CD8-positive, alpha-beta memory T cell (primary cell): ENCODE measurements at regions not wholly inside any gene's neighbourhood (a gene's known extent, or its start where the extent isn't known, plus 50 kb on each side); places are given as distances from the start of the nearest gene placed in this dataset.

Source experiments
- CTCF ChIA-PET: fragments of 350-600 bp; sonication (Branson Sonifier 250); formaldehyde crosslinking; loops from one replicate; lab custom pipeline; 2021; ENCODE audit warnings: antibody characterized with exemption; lab: Charles Lee
- POLR2A ChIA-PET: fragments of 350-600 bp; sonication (Branson Sonifier 250); formaldehyde crosslinking; loops from one replicate; lab custom pipeline; 2021; ENCODE audit warnings: antibody characterized with exemption; lab: Charles Lee
- DNase-seq, 5 donors: peaks; one replicate each; pipeline versions ENCODE4 v3.0.0 to v3.0.0-alpha.2; 2020 to 2022; ENCODE audit warnings: mixed read lengths in 1 of 5
- H3K27ac ChIP-seq: one replicate; pipeline ENCODE4 v1.7.0; 2013; ENCODE audit warnings: low read depth, mild to moderate bottlenecking, low read length, moderate library complexity
- H3K27me3 ChIP-seq: 2 replicates; pipeline ENCODE4 v1.7.0; 2013; ENCODE audit warnings: low read length, mild to moderate bottlenecking; ENCODE audit not compliant: insufficient read depth, poor library complexity, severe bottlenecking
- H3K36me3 ChIP-seq: 2 replicates; pipeline ENCODE4 v1.7.0; 2013; ENCODE audit warnings: mild to moderate bottlenecking, low read length, moderate library complexity; ENCODE audit not compliant: insufficient read depth
- H3K4me1 ChIP-seq: 2 replicates; pipeline ENCODE4 v1.7.0; 2013; ENCODE audit warnings: mild to moderate bottlenecking, low read length, moderate library complexity; ENCODE audit not compliant: insufficient read depth
- H3K4me3 ChIP-seq: 2 replicates; pipeline ENCODE4 v1.7.0; 2013; ENCODE audit warnings: mild to moderate bottlenecking, low read length
- H3K9me3 ChIP-seq: 2 replicates; pipeline ENCODE4 v1.7.0; 2013; ENCODE audit warnings: mild to moderate bottlenecking, low read length
- H3K27ac Mint-ChIP-seq, 8 donors: one replicate each; pipeline ENCODE4 v1.8.0; 2020 to 2021; ENCODE audit warnings: mixed read lengths in 8 of 8, mild to moderate bottlenecking in 6 of 8, inconsistent platforms in 3 of 8, moderate library complexity in 3 of 8
- H3K27me3 Mint-ChIP-seq, 2 donors: one replicate each; pipeline ENCODE4 v1.8.0; 2020 to 2021; ENCODE audit warnings: mixed read lengths in 2 of 2, mild to moderate bottlenecking in 1 of 2, moderate library complexity in 1 of 2
- H3K36me3 Mint-ChIP-seq, 3 donors: one replicate each; pipeline ENCODE4 v1.8.0; 2020 to 2021; ENCODE audit warnings: mixed read lengths in 3 of 3, inconsistent platforms in 1 of 3, mild to moderate bottlenecking in 1 of 3
- H3K4me1 Mint-ChIP-seq, 3 donors: one replicate each; pipeline ENCODE4 v1.8.0; 2020 to 2021; ENCODE audit warnings: mixed read lengths in 3 of 3, inconsistent platforms in 1 of 3, mild to moderate bottlenecking in 1 of 3
- H3K4me3 Mint-ChIP-seq, 7 donors: one replicate each; pipeline ENCODE4 v1.8.0; 2020 to 2021; ENCODE audit warnings: mixed read lengths in 7 of 7, mild to moderate bottlenecking in 6 of 7, moderate library complexity in 4 of 7, inconsistent platforms in 2 of 7
- H3K9me3 Mint-ChIP-seq, 5 donors: one replicate each; pipeline ENCODE4 v1.8.0; 2020 to 2022; ENCODE audit warnings: mixed read lengths in 5 of 5, mild to moderate bottlenecking in 3 of 5, moderate library complexity in 2 of 5, inconsistent platforms in 1 of 5

DNA sequence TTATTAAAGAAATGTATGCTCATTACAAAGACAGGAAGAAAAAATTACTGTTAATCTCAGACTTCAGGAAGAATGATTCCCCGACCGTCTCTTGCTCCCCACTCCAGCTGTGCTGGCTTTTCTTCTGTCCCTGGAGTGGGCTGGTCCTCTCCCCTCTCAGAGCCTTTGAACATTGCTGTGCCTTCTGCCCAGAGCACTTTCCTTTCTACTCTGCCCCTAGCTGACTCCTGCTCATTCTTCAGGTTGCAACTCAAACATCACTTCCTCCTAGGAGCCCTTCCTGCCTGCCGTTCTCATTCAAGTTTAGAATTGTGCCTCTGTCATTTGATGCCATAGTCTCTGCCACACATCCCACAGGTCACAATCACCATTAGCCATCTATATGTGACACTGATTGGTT lies 329.5 kb downstream of the MIAT start:
- POLR2A ChIA-PET, result no interaction called here
- Histone ChIP-seq H3K27ac (no peak overlapping the region), H3K4me3 (no peak overlapping the region), H3K36me3 (no peaks in the 10 kb centered on the region), H3K9me3 (no peaks in the 10 kb centered on the region), H3K27me3 (no peaks in the 10 kb centered on the region), H3K4me1 (no peaks in the 10 kb centered on the region)
- Mint-ChIP-seq H3K4me1 (no peaks in the 10 kb centered on the region), H3K27me3 (peaks cover 0 to 8% of the 10 kb centered on the region in 2 donors), H3K36me3 (no peaks in the 10 kb centered on the region), H3K9me3 (no peaks in the 10 kb centered on the region), H3K4me3 (no peak overlapping the region), H3K27ac (no peak overlapping the region)
- CTCF ChIA-PET, result no interaction called here
- DNase-seq, result no peak

DNA sequence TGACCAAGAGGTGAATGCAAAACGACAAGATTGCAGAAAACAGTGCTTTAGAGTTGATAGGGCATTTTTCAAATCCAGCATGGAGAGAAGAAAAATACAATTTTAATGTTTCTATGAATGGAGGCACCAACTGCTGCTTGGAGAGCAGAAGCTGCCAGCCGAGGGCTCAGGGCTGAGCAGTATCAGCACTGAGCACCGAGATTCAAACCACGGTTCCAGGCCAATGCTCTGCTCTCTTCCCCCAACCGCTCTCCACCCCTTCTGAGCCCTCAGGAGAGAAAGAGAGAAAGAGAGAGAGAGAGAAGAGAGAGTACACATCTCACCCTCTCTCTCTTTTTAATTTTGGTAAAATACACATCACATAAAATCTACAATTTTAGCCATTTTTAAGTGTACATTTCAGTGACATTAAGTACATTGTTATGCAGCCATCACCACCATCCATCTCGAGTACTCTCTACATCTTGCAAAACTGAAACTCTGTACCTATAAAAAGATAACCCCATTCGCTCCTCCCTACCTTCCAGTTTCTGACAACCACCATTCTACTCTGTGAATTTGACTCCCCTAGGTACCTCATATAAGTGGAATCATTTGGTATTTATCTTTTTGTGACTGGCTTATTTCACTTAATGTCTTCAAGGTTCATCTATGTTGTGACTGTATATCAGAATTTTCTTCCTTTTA lies 333.3 kb downstream of the MIAT start:
- Histone ChIP-seq H3K4me3 (no peak overlapping the region), H3K4me1 (no peaks in the 10 kb centered on the region), H3K9me3 (no peaks in the 10 kb centered on the region), H3K27ac (no peak overlapping the region), H3K27me3 (no peaks in the 10 kb centered on the region), H3K36me3 (no peaks in the 10 kb centered on the region)
- POLR2A ChIA-PET, result no interaction called here
- no peaks in the 10 kb centered on the region for H3K9me3 Mint-ChIP-seq
- H3K36me3 Mint-ChIP-seq, result no peaks in the 10 kb centered on the region
- peaks cover 0 to 2% of the 10 kb centered on the region in 2 donors for H3K27me3 Mint-ChIP-seq
- H3K27ac Mint-ChIP-seq, result no peak overlapping the region
- no peak for DNase-seq
- H3K4me1 Mint-ChIP-seq, result no peaks in the 10 kb centered on the region
- H3K4me3 Mint-ChIP-seq, result no peak overlapping the region
- CTCF ChIA-PET, result no interaction called here

DNA sequence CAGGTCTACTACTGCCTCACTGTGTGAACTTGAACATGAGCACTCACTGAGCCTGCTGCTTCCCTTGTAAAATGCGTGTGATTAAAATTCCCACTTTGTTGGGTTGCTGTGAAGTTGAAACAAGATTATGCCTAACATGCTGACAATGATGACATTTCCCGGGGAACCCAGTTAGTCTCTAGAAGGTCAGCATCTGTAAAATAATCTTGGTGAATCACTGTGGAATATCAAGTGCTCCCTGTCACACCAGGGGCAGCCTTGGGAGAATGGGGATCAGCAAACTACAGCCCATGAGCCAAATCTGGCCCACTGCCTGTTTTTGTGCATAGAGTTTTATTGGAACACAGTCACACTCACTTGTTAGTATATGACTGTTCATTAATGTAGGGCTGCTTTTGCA lies 335.2 kb downstream of the MIAT start:
- ChIA-PET POLR2A (no interaction called here), CTCF (no interaction called here)
- Histone ChIP-seq H3K4me1 (no peaks in the 10 kb centered on the region), H3K4me3 (no peak overlapping the region), H3K27me3 (no peaks in the 10 kb centered on the region), H3K9me3 (no peaks in the 10 kb centered on the region), H3K36me3 (no peaks in the 10 kb centered on the region), H3K27ac (no peak overlapping the region)
- Mint-ChIP-seq H3K36me3 (no peaks in the 10 kb centered on the region), H3K27ac (no peak overlapping the region), H3K4me3 (no peak overlapping the region), H3K27me3 (peaks cover 0 to 3% of the 10 kb centered on the region in 2 donors), H3K4me1 (no peaks in the 10 kb centered on the region), H3K9me3 (no peaks in the 10 kb centered on the region)
- DNase-seq, result no peak

DNA sequence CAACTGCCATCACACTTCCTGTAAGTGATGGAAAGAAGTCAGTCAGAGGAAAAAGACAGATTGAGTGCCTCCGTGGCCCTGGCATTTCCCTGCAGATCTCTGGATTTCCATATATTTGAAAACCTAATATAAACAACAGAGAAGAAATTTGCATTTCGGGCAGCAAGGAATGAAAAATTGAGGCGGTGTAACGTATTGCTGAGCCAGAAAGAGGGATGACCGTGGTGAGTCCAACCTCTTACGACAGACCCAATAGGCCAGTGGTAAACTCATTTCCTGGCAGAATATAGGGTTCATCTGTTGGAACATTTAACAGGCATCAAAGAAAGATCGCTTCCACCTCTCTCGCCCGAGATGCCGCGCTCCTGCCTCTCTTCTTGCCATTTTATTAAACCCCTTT lies 336.5 kb downstream of the MIAT start:
- H3K36me3 Mint-ChIP-seq, result no peaks in the 10 kb centered on the region
- CTCF ChIA-PET, result no interaction called here

DNA sequence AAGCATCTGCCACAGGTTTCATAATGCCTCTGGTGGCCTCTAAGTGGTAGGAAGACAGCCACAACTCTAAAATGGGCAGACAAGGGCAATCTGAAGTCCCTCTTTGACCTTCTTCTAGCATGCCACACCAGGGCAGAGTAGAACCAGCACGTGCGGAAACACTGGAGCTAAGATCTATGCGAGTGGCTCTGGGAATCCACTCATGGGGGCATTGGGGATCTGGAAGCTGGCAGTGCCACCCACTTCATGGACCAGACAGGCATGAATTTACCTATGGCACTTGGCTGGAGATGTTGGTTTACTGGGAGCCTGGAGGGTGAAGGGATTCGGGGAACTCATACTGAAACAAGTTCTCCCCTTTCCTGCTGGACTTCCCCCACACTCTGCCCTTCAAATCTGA lies 337.4 kb downstream of the MIAT start:
- Mint-ChIP-seq H3K9me3 (peaks cover 0 to 2% (median 0%) of the 10 kb centered on the region in 5 donors), H3K36me3 (no peaks in the 10 kb centered on the region), H3K4me3 (no peak overlapping the region), H3K27me3 (peaks cover 0 to 4% of the 10 kb centered on the region in 2 donors), H3K4me1 (no peaks in the 10 kb centered on the region), H3K27ac (no peak overlapping the region)
- no peaks in the 10 kb centered on the region for H3K27me3 ChIP-seq
- H3K27ac ChIP-seq, result no peak overlapping the region
- DNase-seq, result no peak
- no peaks in the 10 kb centered on the region for H3K36me3 ChIP-seq
- CTCF ChIA-PET, result no interaction called here
- no peaks in the 10 kb centered on the region for H3K9me3 ChIP-seq
- POLR2A ChIA-PET, result no interaction called here
- H3K4me1 ChIP-seq, result no peaks in the 10 kb centered on the region
- no peak overlapping the region for H3K4me3 ChIP-seq

More for the DNA sequence above, 336.5 kb downstream of the MIAT start:
- no peak overlapping the region for H3K4me3 ChIP-seq
- Mint-ChIP-seq H3K27me3 (peaks cover 0 to 4% of the 10 kb centered on the region in 2 donors), H3K4me1 (no peaks in the 10 kb centered on the region), H3K4me3 (no peak overlapping the region), H3K9me3 (no peaks in the 10 kb centered on the region), H3K27ac (no peak overlapping the region)
- DNase-seq, result no peak
- POLR2A ChIA-PET, result no interaction called here
- H3K27ac ChIP-seq, result no peak overlapping the region
- H3K36me3 ChIP-seq, result no peaks in the 10 kb centered on the region
- H3K27me3 ChIP-seq, result no peaks in the 10 kb centered on the region
- H3K4me1 ChIP-seq, result no peaks in the 10 kb centered on the region
- no peaks in the 10 kb centered on the region for H3K9me3 ChIP-seq

DNA sequence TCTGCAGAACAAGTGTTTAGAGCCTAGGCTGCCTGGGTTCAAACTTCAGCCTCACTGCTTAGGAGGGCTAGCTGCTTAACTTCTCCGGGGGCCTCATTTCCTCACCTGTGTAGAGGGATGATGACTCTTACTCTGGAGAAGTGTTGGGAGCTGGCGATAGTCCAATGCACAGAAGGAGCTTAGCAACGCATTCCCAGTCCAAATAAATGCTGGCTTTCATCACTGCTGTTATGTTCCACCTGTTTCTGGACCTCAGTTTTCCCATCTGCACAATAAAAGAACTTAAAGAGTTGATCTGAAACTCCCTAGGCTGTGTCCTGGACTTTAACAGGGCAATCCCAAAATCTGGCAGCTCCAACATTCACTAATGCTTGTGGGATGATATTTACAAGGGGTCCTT lies 337.8 kb downstream of the MIAT start:
- POLR2A ChIA-PET, result no interaction called here
- H3K4me1 Mint-ChIP-seq, result no peaks in the 10 kb centered on the region
- H3K4me1 ChIP-seq, result no peaks in the 10 kb centered on the region
- no peak for DNase-seq
- no peak overlapping the region for H3K4me3 ChIP-seq
- no peaks in the 10 kb centered on the region for H3K27me3 ChIP-seq
- H3K9me3 Mint-ChIP-seq, result peaks cover 0 to 2% (median 0%) of the 10 kb centered on the region in 5 donors
- H3K9me3 ChIP-seq, result no peaks in the 10 kb centered on the region
- H3K27ac Mint-ChIP-seq, result no peak overlapping the region
- H3K4me3 Mint-ChIP-seq, result no peak overlapping the region
- peaks cover 0 to 4% of the 10 kb centered on the region in 2 donors for H3K27me3 Mint-ChIP-seq
- CTCF ChIA-PET, result no interaction called here
- H3K27ac ChIP-seq, result no peak overlapping the region
- no peaks in the 10 kb centered on the region for H3K36me3 ChIP-seq
- no peaks in the 10 kb centered on the region for H3K36me3 Mint-ChIP-seq

DNA sequence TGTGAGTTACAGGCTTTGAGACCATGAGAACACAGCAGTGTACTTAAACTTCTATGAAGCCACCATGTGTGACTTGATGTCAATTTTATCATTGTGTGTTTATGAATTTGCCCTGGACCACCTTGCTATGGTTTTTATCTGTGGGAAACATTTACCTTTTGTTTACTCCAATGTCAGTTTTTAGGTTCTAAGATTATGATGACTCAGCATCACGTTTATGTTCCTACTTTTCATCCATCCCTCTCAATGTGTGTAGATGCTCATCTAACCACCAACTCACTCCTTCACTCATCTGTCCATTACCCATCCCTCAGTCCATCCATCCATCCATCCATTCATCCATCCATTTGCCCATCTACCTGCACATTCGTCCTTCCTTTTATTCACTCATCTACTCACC lies 338.8 kb downstream of the MIAT start:
- H3K36me3 Mint-ChIP-seq, result no peaks in the 10 kb centered on the region
- no peaks in the 10 kb centered on the region for H3K4me1 ChIP-seq
- peaks cover 0 to 2% (median 0%) of the 10 kb centered on the region in 5 donors for H3K9me3 Mint-ChIP-seq
- H3K27me3 Mint-ChIP-seq, result peaks cover 0 to 4% of the 10 kb centered on the region in 2 donors
- no peak for DNase-seq
- no peak overlapping the region for H3K27ac ChIP-seq
- H3K27ac Mint-ChIP-seq, result no peak overlapping the region
- no peaks in the 10 kb centered on the region for H3K27me3 ChIP-seq
- H3K4me1 Mint-ChIP-seq, result no peaks in the 10 kb centered on the region
- ChIA-PET POLR2A (no interaction called here), CTCF (no interaction called here)
- no peak overlapping the region for H3K4me3 ChIP-seq
- no peak overlapping the region for H3K4me3 Mint-ChIP-seq
- no peaks in the 10 kb centered on the region for H3K36me3 ChIP-seq
- H3K9me3 ChIP-seq, result no peaks in the 10 kb centered on the region

DNA sequence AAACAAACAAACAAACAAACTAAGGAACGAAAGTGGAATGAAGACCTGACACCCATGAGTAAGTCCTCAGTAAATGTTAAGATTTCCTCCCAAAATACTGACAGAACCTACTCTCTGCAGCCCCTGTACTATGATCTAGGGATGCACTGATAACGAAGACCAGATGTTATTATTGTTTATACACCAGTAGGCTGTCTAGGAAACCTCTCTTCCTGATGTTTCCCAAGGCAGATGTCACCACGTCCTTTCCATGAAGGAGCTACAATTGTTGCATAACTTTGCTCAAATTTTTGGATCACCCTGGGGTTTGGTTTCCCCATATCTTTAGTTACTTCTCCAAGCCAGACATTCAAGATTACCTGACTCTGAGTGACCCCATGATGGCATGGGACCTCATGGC lies 340.7 kb downstream of the MIAT start:
- H3K4me3 ChIP-seq, result no peak overlapping the region
- POLR2A ChIA-PET, result no interaction called here
- H3K27ac Mint-ChIP-seq, result peak overlapping the region in 1 of 8 donors; percentile 59
- peaks cover 3 to 4% of the 10 kb centered on the region in 2 donors for H3K27me3 Mint-ChIP-seq
- CTCF ChIA-PET, result no interaction called here
- no peaks in the 10 kb centered on the region for H3K36me3 Mint-ChIP-seq
- no peaks in the 10 kb centered on the region for H3K27me3 ChIP-seq
- peaks cover 0 to 2% (median 0%) of the 10 kb centered on the region in 5 donors for H3K9me3 Mint-ChIP-seq
- no peaks in the 10 kb centered on the region for H3K4me1 ChIP-seq
- H3K4me3 Mint-ChIP-seq, result no peak overlapping the region
- no peak overlapping the region for H3K27ac ChIP-seq
- H3K4me1 Mint-ChIP-seq, result no peaks in the 10 kb centered on the region
- no peak for DNase-seq
- no peaks in the 10 kb centered on the region for H3K9me3 ChIP-seq
- H3K36me3 ChIP-seq, result no peaks in the 10 kb centered on the region
